K562 (cell line): ENCODE measurements at regions not wholly inside any gene's neighbourhood (a gene's known extent, or its start where the extent isn't known, plus 50 kb on each side); places are given as distances from the start of the nearest gene placed in this dataset.
A peak's percentile ranks its signal among the peaks of the same experiment; 100 is the strongest.

Source experiments
- ATAC-seq: fragments of 200-7000 bp; cut with Tn5 transposase; 3 replicates; pipeline ENCODE4 v1.9.1; 2020; ENCODE audit warnings: moderate library complexity
- BruUV-seq: library from RNA; stranded (reverse); fragments of 400-500 nt; replicated peaks from 2 replicates; lab custom pipeline; 2021; lab: Mats Ljungman, UMichigan
- CTCF ChIA-PET: fragments of 300-600 bp; formaldehyde crosslinking; extraction: SDS; loops from one replicate; lab custom pipeline; 2021; ENCODE audit warnings: low intra/inter-chr PET ratio; lab: Yijun Ruan, JAX
- POLR2A ChIA-PET: fragments of 300-600, 350-650 bp; sonication (Branson Sonifier 250); formaldehyde crosslinking; extraction: SDS; loops from one replicate; lab custom pipeline; 2021; ENCODE audit warnings: antibody characterized with exemption, inconsistent platforms; lab: Yijun Ruan, JAX
- DNase-seq, 4 experiments: peaks; one replicate each; pipeline versions ENCODE4 v3.0.0 to v3.0.0-alpha.2; 2011 to 2018; ENCODE audit warnings: low spot score in 3 of 4, mixed read lengths in 3 of 4; ENCODE audit errors: extremely low read depth in 1 of 4
- FAIRE-seq: peaks from 2 replicates; lab custom pipeline; 2011; peaks lifted over from hg19 to GRCh38; lab: Jason Lieb, UNC
- H2AFZ ChIP-seq: 2 replicates; pipeline ENCODE4 v1.6.0; 2011; ENCODE audit warnings: low read depth, low read length, control low read depth, inconsistent platforms
- H3K27ac ChIP-seq: fragments of 200-600 bp; 3 replicates; pipeline ENCODE4 v1.8.0; 2011; ENCODE audit warnings: low read depth, mild to moderate bottlenecking, control low read depth, inconsistent platforms, low read length, moderate library complexity, mixed read lengths; ENCODE audit errors: extremely low read depth
- H3K27me3 ChIP-seq, 2 experiments: fragments of 300-600 bp in 1 of 2; 2 replicates in 1 of 2; 3 replicates in 1 of 2; pipeline versions ENCODE4 v1.6.0 to v1.8.0; 2011; ENCODE audit warnings: inconsistent platforms in 2 of 2, low read length in 2 of 2, mild to moderate bottlenecking in 1 of 2, mixed read lengths in 1 of 2, moderate library complexity in 1 of 2; ENCODE audit not compliant: control insufficient read depth in 2 of 2, insufficient read depth in 2 of 2
- H3K36me3 ChIP-seq: fragments of 300-600 bp; 3 replicates; pipeline ENCODE4 v1.8.0; 2011; ENCODE audit warnings: mild to moderate bottlenecking, low read length, inconsistent platforms; ENCODE audit not compliant: control insufficient read depth, insufficient read depth
- H3K4me1 ChIP-seq, 2 experiments: fragments of 200-600 bp in 1 of 2; replicated peaks in 1 of 2; 2 replicates in 1 of 2; 3 replicates in 1 of 2; pipeline versions ENCODE4 v1.5.1 to v1.8.0; 2011; ENCODE audit warnings: inconsistent platforms in 2 of 2, low read length in 2 of 2, mild to moderate bottlenecking in 1 of 2, mixed read lengths in 1 of 2, moderate library complexity in 1 of 2; ENCODE audit not compliant: control insufficient read depth in 2 of 2, insufficient read depth in 2 of 2
- H3K4me2 ChIP-seq: 2 replicates; pipeline ENCODE4 v1.6.1; 2011; ENCODE audit warnings: low read length, control low read depth, inconsistent platforms, mixed read lengths; ENCODE audit not compliant: insufficient read depth
- H3K4me3 ChIP-seq: fragments of 200-600 bp; sonication (generic), shearing (Covaris generic); 2 replicates; pipeline ENCODE4 v1.5.1; 2016; ENCODE audit warnings: control low read depth, inconsistent platforms
- H3K79me2 ChIP-seq: fragments of 200-600 bp; 3 replicates; pipeline ENCODE4 v1.8.0; 2011; ENCODE audit warnings: low read length, inconsistent platforms; ENCODE audit not compliant: control insufficient read depth, insufficient read depth
- H3K9ac ChIP-seq, 2 experiments: 2 replicates each; pipeline versions ENCODE4 v1.6.0 to v1.6.1; 2011; ENCODE audit warnings: low read depth in 2 of 2, low read length in 2 of 2, control low read depth in 1 of 2, inconsistent platforms in 1 of 2, mild to moderate bottlenecking in 1 of 2, mixed read lengths in 1 of 2; ENCODE audit not compliant: insufficient read depth in 1 of 2
- H3K9me1 ChIP-seq: one replicate; pipeline ENCODE4 v1.6.0; 2011; ENCODE audit warnings: inconsistent platforms, mild to moderate bottlenecking, low read length, moderate library complexity; ENCODE audit not compliant: control insufficient read depth, insufficient read depth
- H3K9me3 ChIP-seq: replicated peaks from 2 replicates; pipeline ENCODE4 v1.5.1; 2011; ENCODE audit warnings: low read depth, low read length, inconsistent platforms; ENCODE audit not compliant: control insufficient read depth, insufficient read depth
- H4K20me1 ChIP-seq: replicated peaks from 2 replicates; pipeline ENCODE4 v1.6.1; 2011; ENCODE audit warnings: low read length, inconsistent platforms, mixed read lengths; ENCODE audit not compliant: control insufficient read depth, insufficient read depth
- ARNT ChIP-seq, 2 experiments: fragments of 450-650 bp; IDR thresholded peaks; 2 replicates each; pipeline ENCODE4 v1.6.1; 2016; ENCODE audit warnings: mild to moderate bottlenecking in 1 of 2
- BDP1 ChIP-seq: IDR thresholded peaks from 3 replicates; pipeline ENCODE4 v1.6.1; 2011; ENCODE audit not compliant: insufficient read length, insufficient read depth
- FOXA3 ChIP-seq, 2 experiments: fragments of 450-650 bp in 1 of 2; sonication (generic) in 1 of 2; formaldehyde crosslinking; IDR thresholded peaks in 1 of 2; conservative IDR thresholded peaks in 1 of 2; 2 replicates each; pipeline versions ENCODE4 v1.4.0 to v1.8.0; 2020 to 2022; ENCODE audit warnings: mild to moderate bottlenecking in 2 of 2, missing genetic modification reagents in 1 of 2
- GTF2F1 ChIP-seq: IDR thresholded peaks from 2 replicates; pipeline ENCODE4 v1.6.1; 2011; ENCODE audit warnings: low read depth, low read length, improper control_type of control experiment
- MAX ChIP-seq: sonication (generic); formaldehyde crosslinking; IDR thresholded peaks from 2 replicates; pipeline ENCODE4 v1.9.0; 2022; ENCODE audit warnings: mild to moderate bottlenecking, missing genetic modification reagents
- MBD2 ChIP-seq: sonication (generic); IDR thresholded peaks from 2 replicates; pipeline ENCODE4 v1.6.1; 2016; ENCODE audit warnings: low read depth, borderline replicate concordance
- NCOA6 ChIP-seq: fragments of 450-650 bp; IDR thresholded peaks from 2 replicates; pipeline ENCODE4 v1.6.1; 2017; ENCODE audit warnings: mild to moderate bottlenecking
- TEAD1 ChIP-seq, 2 experiments: fragments of 450-650 bp in 1 of 2; sonication (generic) in 1 of 2; formaldehyde crosslinking; IDR thresholded peaks; 2 replicates each; pipeline versions ENCODE4 v1.4.0 to v1.8.0; 2020 to 2022; ENCODE audit warnings: mild to moderate bottlenecking in 2 of 2, missing genetic modification reagents in 1 of 2
- TEAD2 ChIP-seq: fragments of 450-650 bp; IDR thresholded peaks from 2 replicates; pipeline ENCODE4 v1.6.1; 2016; ENCODE audit warnings: missing genetic modification characterization, control low read depth, missing compliant biosample characterization
- ZMIZ1 ChIP-seq, 2 experiments: fragments of 150-350 bp in 1 of 2; IDR thresholded peaks; 2 replicates each; pipeline ENCODE4 v1.6.1; 2012 to 2016; ENCODE audit warnings: low read depth in 2 of 2, low read length in 2 of 2, mild to moderate bottlenecking in 1 of 2, moderate library complexity in 1 of 2
- ZNF124 ChIP-seq: sonication (generic); formaldehyde crosslinking; IDR thresholded peaks from 2 replicates; pipeline ENCODE4 v1.8.1; 2022; ENCODE audit warnings: missing genetic modification reagents
- WGBS: fragments of 100-300 bp; shearing (Covaris generic); methylation state at CpG from one replicate; pipeline ENCODE4 v1.1.6; 2016; ENCODE audit warnings: low coverage, mixed read lengths; ENCODE audit not compliant: insufficient coverage; ENCODE audit errors: missing lambda C conversion rate; 5-methylcytosine and 5-hydroxymethylcytosine counted together
- in situ Hi-C: fragments of 300-500 bp; cut with MboI; formaldehyde crosslinking; loops from 4 replicates; pipeline ENCODE4 v1.15.0; 2018; ENCODE audit warnings: inconsistent platforms, mixed read lengths
- intact Hi-C: fragments of 100-400 bp; cut with micrococcal nuclease; formaldehyde crosslinking; loops from 2 replicates; pipeline ENCODE4 v1.14.2; 2022

- Histone ChIP-seq H3K9me1 (no peaks in the 10 kb centered on the region), H3K79me2 (no peaks in the 10 kb centered on the region), H3K27ac (no peak overlapping the region), H3K4me1 (no peaks in the 10 kb centered on the region), H3K9me3 (no peaks in the 10 kb centered on the region), H3K4me2 (no peak overlapping the region), H2AFZ (no peak overlapping the region), H4K20me1 (no peaks in the 10 kb centered on the region), H3K4me3 (no peak overlapping the region), H3K27me3 (no peaks in the 10 kb centered on the region), H3K36me3 (no peaks in the 10 kb centered on the region), H3K9ac (no peak overlapping the region)
- ChIA-PET CTCF (no interaction called here), POLR2A (interaction anchor here (0.5 to 0.7 kb wide), 3 partner anchors 354 to 753 kb away, joined by 3 read pairs; no protein-coding TSS in a partner anchor)
- no peak for ATAC-seq
- BruUV-seq: no TSS peak
- no peak for DNase-seq
- in situ Hi-C loops: no loop called here
- WGBS: 0% methylated on average over 1 of the region's 1 CpG
- no peak for FAIRE-seq
- intact Hi-C loops: no loop called here
- TF ChIP-seq FOXA3 (CRISPR knock-in tag; conservative IDR thresholded peaks at IDR 0.05 in 1 of 2, IDR thresholded peaks at IDR 0.05 in 1 of 2) (peak in 1 of 2 experiments; percentile 72; a peak in 2 of 4 replicates), NCOA6 (no peak)
Observed at GRCh38 chr5:61966296-61966955, 339.6 kb upstream of the KIF2A start.

GRCh38 chr5:61966997-61967396 lies 339.0 kb upstream of the KIF2A start:
- WGBS: 0% methylated on average over 8 of the region's 8 CpGs
- BruUV-seq: no TSS peak
- in situ Hi-C loops: no loop called here
- no peak for TF ChIP-seq BDP1
- no peak for TF ChIP-seq GTF2F1
- no peak for TF ChIP-seq ZNF124 (CRISPR knock-in tag)
- no peak for TF ChIP-seq ZMIZ1 (IDR thresholded peaks at IDR 0.05; ENCODE audit: low read depth in 2 of 2, low read length in 2 of 2)
- no peak for TF ChIP-seq MAX (CRISPR knock-in tag)
- no peak for TF ChIP-seq TEAD1 (CRISPR knock-in tag; IDR thresholded peaks at IDR 0.05)
- no peak for TF ChIP-seq TEAD2 (tag)
- no peak for TF ChIP-seq ARNT (IDR thresholded peaks at IDR 0.05)
- TF ChIP-seq MBD2: no peak

More at GRCh38 chr5:61966997-61967396, 339.0 kb upstream of the KIF2A start:
- H3K9me1 ChIP-seq: no peaks in the 10 kb centered on the region
- H3K36me3 ChIP-seq: no peaks in the 10 kb centered on the region
- ChIA-PET POLR2A (interaction anchor here (0.5 kb wide), 1 partner anchor 699 kb away, joined by 3 read pairs; no protein-coding TSS in a partner anchor), CTCF (no interaction called here)
- H3K27ac ChIP-seq: no peak overlapping the region
- H3K4me2 ChIP-seq: no peak overlapping the region
- ATAC-seq (peak; percentile 29; the same call in 1 of the 3 replicates), DNase-seq (peak in 1 of 4 experiments; percentile 2), FAIRE-seq (no peak)
- no peaks in the 10 kb centered on the region for H3K79me2 ChIP-seq
- H3K27me3 ChIP-seq: no peaks in the 10 kb centered on the region
- H3K9me3 ChIP-seq: no peaks in the 10 kb centered on the region
- H2AFZ ChIP-seq: no peak overlapping the region
- no peaks in the 10 kb centered on the region for H3K4me1 ChIP-seq
- H3K9ac ChIP-seq: no peak overlapping the region
- intact Hi-C loops: no loop called here
- H4K20me1 ChIP-seq: no peaks in the 10 kb centered on the region
- no peak overlapping the region for H3K4me3 ChIP-seq
